NOMO-1 (cell line): ENCODE measurements at regions not wholly inside any gene's neighbourhood (a gene's known extent, or its start where the extent isn't known, plus 50 kb on each side); places are given as distances from the start of the nearest gene placed in this dataset.

ENCODE experiments used
- DNase-seq, 2 experiments: peaks; one replicate each; lab custom pipeline; 2025; ENCODE audit not compliant: unreplicated experiment in 2 of 2; lab: John Stamatoyannopoulos, UW

DNA sequence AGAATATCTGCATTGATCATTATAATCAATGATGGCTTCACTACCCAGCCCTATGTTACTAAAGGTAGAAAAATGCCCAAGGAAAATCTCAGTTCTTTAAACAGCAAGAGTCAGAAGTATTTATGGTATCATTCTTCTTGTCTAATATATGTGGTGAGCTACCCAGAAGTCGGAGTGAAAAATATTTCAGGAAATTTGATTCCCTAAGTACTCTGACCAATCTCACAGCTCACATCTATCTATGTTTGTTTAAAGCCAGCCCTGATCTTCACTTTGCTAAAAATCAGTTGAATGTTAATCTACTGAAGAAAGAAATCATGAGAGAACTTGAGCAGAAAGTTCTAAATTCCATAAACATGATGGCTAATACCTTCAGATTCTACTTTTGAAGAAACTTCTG is 522.9 kb upstream of the SLIT2 start:
- DNase-seq, result no peak

DNA sequence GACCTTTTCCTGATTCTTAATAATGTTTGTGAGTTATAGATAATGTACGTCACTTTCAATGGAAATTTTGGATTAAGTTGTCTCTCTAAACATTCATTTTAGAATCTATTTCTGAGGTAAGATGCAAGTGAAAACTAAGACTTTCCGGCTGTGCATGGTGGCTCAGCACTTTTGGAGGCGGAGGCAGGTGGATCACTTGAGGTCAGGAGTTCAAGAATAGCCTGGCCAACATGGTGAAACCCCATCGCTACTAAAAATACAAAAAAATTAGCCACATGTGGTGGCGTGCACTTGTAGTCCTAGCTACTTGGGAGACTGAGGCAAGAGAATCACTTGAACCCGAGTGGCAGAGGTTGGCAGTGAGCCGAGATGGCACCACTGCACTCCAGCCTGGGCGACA is 524.6 kb upstream of the SLIT2 start:
- no peak for DNase-seq

DNA sequence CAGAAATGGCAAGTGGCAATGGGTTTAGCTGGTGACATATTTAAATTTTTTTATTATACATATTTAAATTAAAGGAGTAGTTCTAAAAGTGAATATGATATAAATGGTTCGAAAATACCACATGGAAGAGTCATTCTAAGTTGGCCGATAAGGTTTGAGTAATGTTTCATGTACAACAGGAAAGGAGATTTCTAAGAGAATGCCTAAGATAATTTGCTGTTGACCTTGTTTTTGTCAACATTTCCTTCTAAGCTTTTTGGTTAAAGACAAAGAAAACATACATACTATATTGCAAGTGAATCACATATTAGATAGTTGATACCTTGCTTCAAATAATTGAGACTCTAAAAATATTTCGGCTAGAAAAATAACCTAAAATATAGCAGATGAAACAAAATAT is 526.6 kb upstream of the SLIT2 start:
- no peak for DNase-seq

GRCh38 chr4:19722404-19722803 is 529.3 kb upstream of the SLIT2 start:
- DNase-seq, result no peak

DNA sequence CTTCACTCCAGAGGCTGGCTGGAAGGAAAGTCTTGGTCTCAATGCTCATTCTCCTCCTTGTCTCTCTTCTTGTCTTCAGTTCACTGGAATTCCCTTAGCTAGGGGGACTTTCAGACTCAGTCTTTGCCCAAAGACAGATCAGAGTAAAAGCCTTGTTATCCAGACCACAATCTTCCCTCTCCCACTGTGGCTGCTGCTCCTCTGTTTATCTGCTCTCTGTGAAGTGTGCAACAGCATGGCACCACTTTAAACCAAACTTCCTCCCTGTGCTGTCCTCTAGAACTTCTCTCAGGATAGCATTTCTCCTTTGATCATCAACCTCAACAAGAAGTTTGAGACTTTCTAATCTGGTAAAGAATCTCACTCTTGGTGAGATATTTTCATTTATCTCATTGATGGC is 530.1 kb upstream of the SLIT2 start:
- DNase-seq, result no peak

DNA sequence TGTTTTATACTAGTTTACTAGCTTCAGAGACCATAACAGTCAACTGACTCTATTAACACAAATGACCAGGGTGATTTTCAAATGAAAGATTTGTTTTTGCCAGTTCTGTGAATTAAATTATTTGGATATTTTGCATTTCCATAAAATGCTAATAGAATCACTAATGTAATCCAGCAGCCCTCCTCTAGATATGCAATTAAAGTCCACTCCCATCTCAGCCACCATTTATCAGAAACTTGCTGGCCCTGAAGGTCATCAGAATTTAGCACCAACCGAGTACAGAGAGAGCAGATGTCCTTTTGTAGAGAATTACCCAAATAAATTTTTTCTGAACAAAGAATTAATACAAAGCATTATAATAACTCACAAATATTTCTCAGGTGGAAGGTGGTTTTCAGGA is 531.1 kb upstream of the SLIT2 start:
- no peak for DNase-seq

GRCh38 chr4:19720190-19720589 is 531.5 kb upstream of the SLIT2 start:
- no peak for DNase-seq

- DNase-seq, result no peak
Measured at GRCh38 chr4:19711871-19712270, 539.8 kb upstream of the SLIT2 start.

DNA sequence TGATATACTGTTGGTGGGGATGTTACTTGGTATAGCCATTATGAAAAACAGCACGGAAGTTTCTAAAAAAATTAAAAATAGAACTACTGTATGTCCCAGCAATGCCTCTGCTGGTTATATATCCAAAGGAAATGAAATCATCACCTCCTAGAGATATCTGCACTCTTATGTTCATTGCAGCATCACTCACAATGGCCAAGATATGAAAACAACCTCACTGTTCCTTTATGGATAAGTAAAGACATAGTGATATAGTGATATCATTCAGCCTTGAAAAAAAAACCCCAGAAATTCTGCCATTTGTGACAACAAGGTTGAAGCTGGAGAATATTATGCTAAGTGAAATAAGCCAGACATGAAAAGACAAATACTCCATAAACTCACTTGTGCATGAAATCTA is 543.8 kb upstream of the SLIT2 start:
- no peak for DNase-seq

DNA sequence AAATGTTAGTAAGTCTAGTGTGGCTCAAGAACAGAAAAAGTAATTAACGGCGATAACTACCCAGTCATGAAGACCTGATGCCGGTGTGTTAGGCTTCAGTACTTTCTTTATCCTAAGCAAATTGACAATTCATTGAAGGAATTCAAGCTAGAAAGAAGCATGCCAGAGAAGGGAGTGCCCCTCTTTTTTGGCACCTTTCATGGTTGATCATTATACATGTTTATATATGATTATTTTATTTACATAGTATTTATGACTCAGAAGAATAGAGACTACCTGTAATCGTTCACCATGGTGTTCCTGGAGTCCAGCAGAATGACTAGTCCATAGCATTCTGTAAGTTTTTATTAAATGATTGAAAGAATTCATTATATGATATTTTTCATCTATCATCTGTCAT is 548.3 kb upstream of the SLIT2 start:
- no peak for DNase-seq

- DNase-seq, result no peak
Measured at GRCh38 chr4:19700992-19701391, 550.7 kb upstream of the SLIT2 start.

GRCh38 chr4:19698961-19699360 is 552.7 kb upstream of the SLIT2 start:
- DNase-seq, result no peak

DNA sequence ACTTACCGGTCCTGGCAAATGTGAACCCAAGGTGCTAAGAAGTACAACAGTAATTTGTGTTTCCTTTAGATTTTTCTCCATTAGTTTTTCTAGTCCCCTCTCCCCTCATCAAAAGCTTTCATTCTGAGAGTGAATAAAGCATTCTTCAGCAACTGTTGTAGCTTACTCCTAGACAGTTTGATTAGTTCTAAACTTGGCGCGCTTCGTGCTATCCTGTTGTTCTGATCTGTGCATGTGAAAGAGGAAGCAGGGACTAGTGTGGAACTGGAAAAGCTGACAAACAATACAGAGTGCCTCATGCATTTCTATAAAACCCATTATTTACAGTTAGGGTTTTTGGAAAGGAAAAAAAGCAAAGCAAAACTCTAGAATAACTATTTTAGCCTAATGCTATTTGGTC is 556.9 kb upstream of the SLIT2 start:
- no peak for DNase-seq

DNA sequence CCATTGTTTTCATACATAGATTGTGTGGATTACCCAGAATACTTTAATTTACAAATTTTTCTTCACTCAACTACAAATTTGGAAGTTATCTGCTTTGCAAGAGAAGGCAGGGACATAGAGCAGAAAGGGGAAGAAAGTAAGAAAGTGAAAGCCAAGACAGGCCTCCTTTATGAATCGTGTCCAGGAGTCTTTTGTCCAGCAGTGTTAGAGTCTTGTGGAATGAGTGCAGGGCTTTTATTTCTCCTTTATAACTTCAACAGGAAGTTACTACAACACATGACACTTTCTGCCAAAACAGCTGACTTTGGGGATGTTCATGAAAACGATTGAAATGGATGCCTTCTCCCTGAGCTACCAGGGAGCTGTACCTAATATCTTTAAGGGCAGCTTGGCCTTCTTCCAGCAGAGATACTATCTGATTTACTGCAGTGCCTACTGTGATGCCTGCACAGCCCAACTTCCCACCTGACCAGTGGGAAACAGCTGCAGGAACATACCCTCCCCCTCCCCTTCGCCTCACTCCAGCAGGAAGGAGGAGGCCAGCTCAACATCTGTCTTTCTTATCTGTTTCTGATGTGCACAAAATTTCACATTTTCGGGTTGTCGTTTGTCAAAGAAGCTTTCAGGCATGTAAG is 557.7 kb upstream of the SLIT2 start:
- DNase-seq, result no peak

- DNase-seq, result no peak
Measured at GRCh38 chr4:19689511-19689910, 562.2 kb upstream of the SLIT2 start.

GRCh38 chr4:19686456-19686855 is 565.2 kb upstream of the SLIT2 start:
- DNase-seq, result no peak

- DNase-seq, result no peak
Measured at GRCh38 chr4:19684084-19684483, 567.6 kb upstream of the SLIT2 start.

DNA sequence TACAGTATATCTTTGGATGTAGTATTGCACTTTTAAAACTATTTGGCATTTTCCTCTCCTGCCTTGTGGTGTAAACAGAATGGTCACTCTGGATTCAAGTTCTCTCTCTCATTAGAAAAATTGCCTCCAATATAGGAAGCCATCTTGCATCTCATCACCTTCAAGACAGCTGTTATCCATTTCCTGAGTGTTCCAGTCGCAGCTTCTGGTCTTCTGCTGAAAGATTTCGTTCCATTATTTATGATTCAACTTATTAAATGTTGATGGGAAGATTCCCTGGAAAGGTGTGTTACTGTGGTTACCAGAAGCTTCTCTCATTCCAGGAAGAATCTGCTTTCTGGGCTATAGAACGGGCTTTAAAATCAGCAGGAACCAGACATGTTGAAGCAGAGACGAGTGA is 568.3 kb upstream of the SLIT2 start:
- no peak for DNase-seq

GRCh38 chr4:19677211-19677610 is 574.5 kb upstream of the SLIT2 start:
- no peak for DNase-seq

- DNase-seq, result peak in 1 of 2 experiments; percentile 5
Measured at GRCh38 chr4:19675172-19675811, 576.4 kb upstream of the SLIT2 start.

GRCh38 chr4:19659101-19659500 is 592.6 kb upstream of the SLIT2 start:
- DNase-seq, result no peak

- no peak for DNase-seq
Measured at GRCh38 chr4:19657856-19658255, 593.8 kb upstream of the SLIT2 start.

DNA sequence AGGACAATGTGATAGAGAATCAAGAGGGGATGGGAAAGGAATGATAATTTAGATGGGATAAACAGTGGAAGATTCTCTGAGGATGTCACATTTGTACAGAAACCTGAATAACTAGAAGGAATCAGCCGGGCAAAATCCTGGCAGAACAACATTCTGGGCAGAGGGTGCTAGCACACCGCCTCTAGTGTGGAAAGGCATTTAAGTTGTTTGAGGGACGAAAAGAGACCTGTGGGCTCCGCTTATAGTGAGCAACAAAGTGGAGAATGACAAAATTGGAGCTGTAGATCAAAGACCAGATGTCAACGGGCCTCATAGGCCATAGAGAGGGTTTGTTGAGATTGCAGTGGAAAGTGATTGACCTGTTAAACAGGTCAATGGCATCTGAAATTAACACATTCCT is 596.0 kb upstream of the SLIT2 start:
- no peak for DNase-seq
